ENCODE measurements at regions not wholly inside any gene's neighbourhood (a gene's known extent, or its start where the extent isn't known, plus 50 kb on each side); places are given as distances from the start of the nearest gene placed in this dataset.

- TF ChIP-seq CTCF (IDR thresholded peaks at IDR 0.05; ENCODE audit: low read length) = no peak
- no peak for TF ChIP-seq EZH2 (IDR thresholded peaks at IDR 0.05; ENCODE audit: borderline replicate concordance, low read length)
These were observed 77.9 kb downstream of the CTSL start for GRCh38 chr9:87803623-87804345.

Measured in OCI-LY1 (cell line).